Endometrium (tissue), 2 donors: ENCODE measurements at regions not wholly inside any gene's neighbourhood (a gene's known extent, or its start where the extent isn't known, plus 50 kb on each side); places are given as distances from the start of the nearest gene placed in this dataset.
A peak's percentile ranks its signal among the peaks of the same experiment; 100 is the strongest.

Source experiments
- FAIRE-seq: peaks from 2 replicates; lab custom pipeline; 2012; peaks lifted over from hg19 to GRCh38; lab: Jason Lieb, UNC
- donor health status: control.
- donor health status: control.

- FAIRE-seq = no peak
Measured at GRCh38 chr9:82216435-82216834, 227.9 kb downstream of the SPATA31D1 start.

- no peak for FAIRE-seq
Measured at GRCh38 chr9:82223442-82223841, 234.9 kb downstream of the SPATA31D1 start.

- no peak for FAIRE-seq
Measured at GRCh38 chr9:82231411-82231810, 242.8 kb downstream of the SPATA31D1 start.

DNA sequence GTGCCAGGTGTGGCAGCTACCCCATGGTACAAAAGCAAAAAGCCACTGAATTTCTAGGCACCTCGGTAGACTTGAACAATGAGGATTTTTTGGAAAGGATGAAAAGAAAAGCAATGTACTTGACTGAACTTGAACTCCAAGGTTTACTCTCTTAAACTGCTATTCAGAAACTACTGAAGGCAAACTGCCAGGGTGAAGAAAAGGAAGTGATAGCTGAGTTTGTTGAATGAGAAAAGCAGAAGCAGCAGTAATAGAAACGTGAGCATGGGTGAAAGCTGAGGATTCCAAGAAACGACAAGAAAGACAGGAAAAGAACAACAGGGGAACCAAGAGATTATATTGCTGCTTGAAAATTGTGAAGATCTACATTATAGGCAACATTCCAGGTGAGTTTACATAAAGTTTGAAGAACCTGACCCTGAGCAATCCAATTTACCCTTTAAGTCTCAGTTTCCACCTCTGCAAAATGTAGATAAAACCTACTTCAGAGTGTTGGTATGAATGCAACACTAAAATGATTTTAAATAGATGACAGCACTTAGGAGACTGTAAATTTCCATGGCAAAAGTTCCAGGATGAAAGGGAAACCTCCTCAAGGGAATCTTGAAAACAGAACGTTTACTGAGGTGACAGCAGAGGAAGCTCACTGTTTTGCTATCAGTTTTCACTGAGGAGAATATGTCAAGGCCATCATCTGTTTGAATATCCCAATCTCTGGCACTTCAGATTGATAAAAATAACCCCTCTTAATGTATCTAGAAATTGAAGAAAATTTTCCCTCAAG, 245.8 kb downstream of the SPATA31D1 start:
- no peak for FAIRE-seq

DNA sequence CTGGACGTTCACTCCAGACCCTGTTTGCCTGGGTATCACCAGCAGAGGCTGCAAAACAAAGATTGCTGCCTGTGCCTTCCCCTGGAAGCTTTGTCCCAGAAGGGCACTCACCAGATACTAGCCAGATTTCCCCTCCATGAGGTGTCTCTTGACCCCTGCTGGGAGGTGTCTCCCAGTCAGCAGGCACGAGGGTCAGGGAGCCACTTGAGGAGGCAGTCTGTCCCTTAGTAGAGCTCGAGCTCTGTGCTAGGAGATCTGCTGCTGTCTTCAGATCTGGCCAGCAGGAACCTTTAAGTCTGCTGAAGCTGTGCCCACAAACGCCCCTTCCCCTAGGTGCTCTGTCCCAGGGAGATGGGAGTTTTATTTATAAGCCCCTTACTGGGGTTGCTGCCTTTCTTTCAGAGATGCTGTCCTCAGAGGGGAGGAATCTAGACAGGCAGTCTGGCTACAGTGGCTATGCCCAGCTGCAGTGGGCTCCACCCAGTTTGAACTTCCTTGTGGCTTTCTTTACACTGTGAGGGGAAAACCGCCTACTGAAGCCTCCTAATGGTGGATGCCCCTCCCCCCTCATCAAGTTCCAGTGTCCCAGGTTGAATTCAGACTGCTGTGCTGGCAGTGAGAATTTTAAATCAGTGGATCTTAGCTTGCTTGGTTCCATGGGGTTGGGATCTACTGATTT, 253.9 kb downstream of the SPATA31D1 start:
- no peak for FAIRE-seq

DNA sequence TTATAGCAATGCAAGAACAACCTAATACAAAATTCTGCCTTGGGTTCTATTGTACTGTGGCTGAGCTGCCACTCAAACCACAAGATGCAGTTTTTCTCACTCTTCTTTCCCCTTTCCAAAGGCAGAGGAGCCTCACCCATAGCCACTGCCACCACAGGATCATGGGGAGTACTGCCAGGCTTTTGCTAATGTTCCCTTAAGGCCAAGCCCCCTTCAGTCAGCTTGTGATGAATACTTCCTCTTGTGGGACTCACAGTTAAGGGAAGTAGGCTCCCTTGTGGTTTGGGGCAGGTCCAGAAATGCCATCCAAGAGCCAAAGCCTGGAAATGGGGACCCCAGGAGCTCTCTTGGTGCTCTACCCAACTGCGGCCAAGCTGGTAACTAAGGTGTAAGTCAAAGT, 258.7 kb downstream of the SPATA31D1 start:
- FAIRE-seq = no peak

- FAIRE-seq = no peak
Measured at GRCh38 chr9:82252116-82252515, 263.5 kb downstream of the SPATA31D1 start.

GRCh38 chr9:82254646-82255367, 266.2 kb downstream of the SPATA31D1 start:
- no peak for FAIRE-seq

DNA sequence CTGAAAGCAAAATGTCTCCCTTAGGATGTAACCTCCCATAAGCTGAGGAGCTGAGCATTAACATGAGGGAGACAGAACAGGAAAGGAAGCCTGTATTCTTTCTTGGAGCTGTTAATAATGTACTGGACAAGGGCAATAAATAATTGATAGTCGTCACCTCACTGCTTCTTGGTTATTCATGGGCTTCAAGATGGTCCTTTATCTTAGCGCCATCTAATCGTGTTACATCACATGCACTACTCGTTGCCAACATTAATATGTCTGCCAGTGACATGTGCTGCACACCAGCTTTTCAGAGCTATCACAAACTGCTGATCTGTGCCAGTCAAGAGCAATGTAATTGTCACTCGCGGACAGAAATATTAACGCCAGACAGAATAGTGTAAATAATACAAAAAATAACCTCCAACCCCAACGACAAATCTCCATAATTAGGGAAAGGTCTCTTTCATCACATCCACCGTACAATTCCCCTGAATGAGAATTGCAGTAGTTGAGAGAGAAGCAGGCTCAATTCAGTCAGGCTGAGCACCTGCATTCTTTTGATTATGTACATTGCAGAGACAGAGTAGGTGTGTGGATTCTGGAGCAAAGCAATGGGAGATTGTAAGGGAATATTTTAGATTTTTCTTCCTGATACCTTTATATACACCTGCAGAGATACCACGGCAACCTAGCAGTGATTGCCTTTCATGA, 267.1 kb downstream of the SPATA31D1 start:
- FAIRE-seq = no peak

GRCh38 chr9:82260691-82261090, 272.1 kb downstream of the SPATA31D1 start:
- no peak for FAIRE-seq

DNA sequence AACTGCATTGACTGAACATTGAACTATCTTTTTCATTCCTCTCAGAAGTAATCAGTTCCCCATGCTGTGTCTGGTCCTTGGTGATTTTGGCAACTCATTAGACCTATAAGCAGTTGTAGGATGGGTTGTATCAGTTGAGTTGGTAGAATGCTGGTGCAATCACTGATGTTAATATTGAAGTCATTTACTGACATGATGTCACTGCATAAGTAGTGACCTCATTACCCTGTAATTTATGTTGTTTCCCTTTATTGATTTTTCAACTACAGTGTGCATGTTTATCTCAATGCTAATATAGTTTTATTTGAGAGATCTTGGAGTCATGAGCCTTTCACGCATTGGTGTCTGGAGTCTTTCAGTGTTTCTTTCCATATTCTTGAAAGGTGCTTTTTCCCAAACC, 275.0 kb downstream of the SPATA31D1 start:
- no peak for FAIRE-seq

- peak; percentile 93 for FAIRE-seq
Measured at GRCh38 chr9:82271106-82271561, 282.6 kb downstream of the SPATA31D1 start.

GRCh38 chr9:82273121-82273520, 284.5 kb downstream of the SPATA31D1 start:
- no peak for FAIRE-seq

GRCh38 chr9:82275258-82275927, 286.8 kb downstream of the SPATA31D1 start:
- FAIRE-seq = peak; percentile 45

DNA sequence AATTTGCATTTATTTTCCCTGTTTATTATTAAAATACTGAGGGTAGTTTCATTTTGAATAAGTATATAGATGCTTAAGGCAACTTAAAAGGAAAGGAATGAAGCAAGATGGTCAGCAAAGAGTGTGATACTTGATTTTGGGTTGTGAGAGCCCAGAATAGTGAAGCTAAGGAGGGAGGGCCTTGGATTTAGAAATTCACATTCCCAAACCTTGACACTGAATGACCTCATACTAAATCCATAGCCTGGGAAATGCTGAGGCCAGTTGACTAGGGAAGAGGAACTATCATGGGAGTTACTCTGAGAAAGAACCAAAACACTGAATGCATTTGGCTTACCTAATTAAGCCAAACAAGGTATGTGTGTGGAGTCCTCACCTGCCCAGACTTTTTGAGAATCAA, 292.5 kb downstream of the SPATA31D1 start:
- FAIRE-seq = no peak

DNA sequence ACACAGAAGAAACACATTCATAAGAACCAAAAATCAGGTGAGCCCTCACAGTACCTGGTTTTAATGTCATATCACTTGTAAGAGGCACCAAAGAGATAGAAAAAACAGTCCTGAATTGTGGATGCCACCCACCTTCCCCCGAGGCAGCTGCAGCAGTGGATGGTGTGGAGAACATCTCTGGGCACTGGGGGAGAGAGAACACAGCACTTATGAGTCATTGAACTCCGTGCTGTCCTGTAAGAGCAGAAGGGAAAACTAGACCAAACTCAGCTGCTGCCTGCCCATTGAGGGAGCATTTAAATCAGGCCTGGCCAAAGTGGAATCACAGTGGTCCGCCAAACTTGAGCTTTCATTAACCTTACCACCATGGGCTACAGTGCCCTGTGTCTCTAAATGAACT, 296.2 kb downstream of the SPATA31D1 start:
- no peak for FAIRE-seq

DNA sequence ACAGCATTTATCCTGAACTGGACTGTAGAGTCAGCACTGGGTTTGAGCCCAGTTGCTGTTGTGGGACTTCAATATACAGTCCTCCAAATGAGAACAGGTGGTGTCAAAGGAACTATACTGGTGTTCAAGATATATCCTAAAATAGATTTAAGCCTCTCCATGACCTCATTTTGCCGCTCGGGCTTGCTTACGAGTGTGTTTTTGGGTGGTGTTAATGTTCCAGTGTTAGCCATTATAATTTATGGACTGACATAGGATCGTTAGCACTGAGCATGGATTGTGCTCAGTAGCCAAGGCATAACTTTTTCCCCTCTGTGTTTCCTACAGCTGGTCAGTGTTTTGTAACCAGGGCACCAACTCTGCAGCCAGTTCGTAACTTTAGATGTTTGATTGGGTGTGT, 306.6 kb downstream of the SPATA31D1 start:
- no peak for FAIRE-seq

GRCh38 chr9:82299870-82300269, 311.3 kb downstream of the SPATA31D1 start:
- FAIRE-seq = no peak

DNA sequence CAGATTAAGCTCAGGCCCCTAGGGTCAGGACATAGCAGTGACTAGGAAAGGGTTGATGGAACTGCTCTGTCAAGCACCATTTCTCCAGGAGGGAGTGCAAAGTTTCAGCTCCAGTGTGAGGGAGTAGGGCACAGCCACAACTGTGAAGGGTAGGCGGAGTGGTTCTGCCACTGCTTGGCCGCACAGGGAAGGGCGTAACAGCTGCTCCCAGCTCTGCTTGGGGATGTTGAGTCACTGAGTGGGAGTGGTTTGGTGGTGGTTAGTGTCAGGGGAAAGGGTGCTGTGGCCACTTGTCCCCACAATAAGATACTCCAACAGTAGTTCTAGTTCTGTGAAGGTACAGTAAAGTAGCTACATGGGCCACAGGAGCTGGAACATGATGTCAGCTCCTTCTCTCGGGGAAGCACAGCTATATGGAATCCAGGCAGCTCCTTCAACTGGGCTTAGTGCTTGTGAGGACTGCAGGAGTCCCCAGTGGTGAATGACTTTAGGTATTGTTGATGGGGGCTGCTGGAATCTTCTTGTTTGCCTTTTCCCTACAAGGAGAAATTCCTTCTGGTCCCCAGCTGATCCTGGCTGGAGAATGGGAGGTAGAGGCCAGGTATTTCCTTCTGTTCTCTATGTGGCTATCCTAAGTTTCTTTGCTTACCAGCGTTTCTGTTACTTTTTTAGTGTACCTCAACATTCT, 314.5 kb downstream of the SPATA31D1 start:
- FAIRE-seq = no peak

DNA sequence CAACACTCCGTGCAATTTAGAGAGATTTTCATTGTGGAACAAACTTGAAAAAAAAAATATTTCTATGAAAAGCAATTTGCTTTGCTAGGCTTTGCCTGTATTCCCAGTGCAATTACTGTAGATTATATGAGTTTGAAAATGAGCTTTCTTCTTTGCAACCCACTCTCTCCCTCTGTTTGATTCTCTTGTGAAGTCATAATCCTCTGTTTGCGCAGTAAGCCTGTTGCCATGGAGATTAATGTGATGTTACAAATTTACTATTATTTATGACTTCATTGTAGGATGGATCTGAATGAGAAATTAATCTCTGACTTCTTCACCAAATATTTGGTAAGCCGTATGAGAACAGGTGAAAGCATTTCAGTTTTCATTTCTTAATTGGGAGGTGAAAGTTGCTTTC, 320.3 kb downstream of the SPATA31D1 start:
- FAIRE-seq = no peak

- no peak for FAIRE-seq
Measured at GRCh38 chr9:82313697-82314096, 325.1 kb downstream of the SPATA31D1 start.
